Thyroid gland (tissue), 4 donors: ENCODE measurements at regions not wholly inside any gene's neighbourhood (a gene's known extent, or its start where the extent isn't known, plus 50 kb on each side); places are given as distances from the start of the nearest gene placed in this dataset.

Experiments used
- DNase-seq, 2 donors: peaks; one replicate each; pipeline ENCODE4 v3.0.0-alpha.2; 2019
- H3K27ac ChIP-seq, 3 donors: fragments of 200-600 bp; sonication (generic); 1 replicate in 2 of 3; 2 replicates in 1 of 3; pipeline ENCODE4 v1.5.1; 2016 to 2019; ENCODE audit warnings: mild to moderate bottlenecking in 1 of 3, moderate library complexity in 1 of 3
- H3K27me3 ChIP-seq: fragments of 200-600 bp; sonication (generic); one replicate; pipeline ENCODE4 v1.5.1; 2019
- H3K36me3 ChIP-seq, 2 donors: fragments of 200-600 bp; sonication (generic); one replicate each; pipeline ENCODE4 v1.5.1; 2016 to 2019
- H3K4me1 ChIP-seq, 2 donors: fragments of 200-600 bp; sonication (generic); one replicate each; pipeline ENCODE4 v1.5.1; 2017 to 2019
- H3K4me3 ChIP-seq, 3 donors: fragments of 200-600 bp; sonication (generic); replicated peaks in 1 of 3; 1 replicate in 2 of 3; 2 replicates in 1 of 3; pipeline ENCODE4 v1.5.1; 2016; ENCODE audit warnings: mild to moderate bottlenecking in 1 of 3
- H3K9me3 ChIP-seq: fragments of 200-600 bp; sonication (generic); one replicate; pipeline ENCODE4 v1.5.1; 2017
- CTCF ChIP-seq, 6 experiments: fragments of 200-600 bp in 3 of 6; fragments of 450-650 bp in 3 of 6; sonication (generic) in 3 of 6; IDR thresholded peaks; one replicate each; pipeline ENCODE4 v1.5.1; 2016 to 2019; ENCODE audit warnings: antibody characterized with exemption in 6 of 6, mild to moderate bottlenecking in 2 of 6, inconsistent platforms in 1 of 6, moderate library complexity in 1 of 6
- POLR2A ChIP-seq, 2 donors: fragments of 450-650 bp; IDR thresholded peaks; one replicate each; pipeline ENCODE4 v1.6.1; 2017; ENCODE audit warnings: antibody characterized with exemption in 2 of 2, mild to moderate bottlenecking in 2 of 2, moderate library complexity in 1 of 2
- WGBS, 2 donors: methylation state at CpG; one replicate each; pipeline ENCODE4 v1.1.5; 2017; 5-methylcytosine and 5-hydroxymethylcytosine counted together
- intact Hi-C: fragments of 100-400 bp; cut with DNase I; formaldehyde crosslinking; loops from one replicate; pipeline ENCODE4 v1.15.1; 2023

DNA sequence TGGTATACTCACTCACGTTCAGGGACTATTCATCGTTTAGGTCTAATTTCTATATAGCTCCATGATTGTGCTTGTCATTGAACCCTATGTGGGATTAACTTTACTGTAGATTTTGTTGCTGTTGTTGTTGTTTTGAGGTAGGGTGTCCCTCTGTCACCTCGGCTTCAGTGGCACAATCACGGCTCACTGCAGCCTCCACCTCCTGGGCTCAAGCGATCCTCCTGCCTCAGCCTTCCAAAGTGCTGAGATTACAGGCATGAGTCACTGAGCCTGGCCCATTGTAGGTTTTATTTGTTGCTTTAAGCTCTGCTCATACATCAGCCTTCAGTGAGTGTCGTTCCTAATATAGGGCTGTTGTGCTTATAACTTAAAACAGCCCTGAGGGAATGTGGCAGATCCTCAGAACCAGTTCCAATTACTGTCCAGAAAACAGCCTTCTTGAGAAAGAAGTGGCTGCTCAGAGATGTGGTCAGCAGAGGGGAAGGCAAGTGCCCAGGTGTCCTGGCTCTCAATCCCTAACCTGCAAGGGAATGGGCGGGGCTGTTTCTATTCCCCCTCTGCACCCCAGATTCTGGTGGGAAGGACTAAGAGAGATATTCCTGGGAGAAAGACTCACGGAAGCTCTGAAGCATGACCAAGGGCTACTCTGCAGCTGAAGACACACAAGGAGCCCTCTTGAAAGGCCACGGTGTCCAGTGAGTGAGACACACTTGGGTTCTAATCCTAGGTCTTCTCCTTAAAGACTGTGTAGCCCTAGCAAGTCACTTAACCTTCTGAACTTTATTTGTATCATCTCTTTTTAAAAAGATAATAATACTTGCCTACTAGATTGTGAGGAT, 79.6 kb upstream of the LCLAT1 start:
- TF ChIP-seq POLR2A (IDR thresholded peaks at IDR 0.05) (no peak), CTCF (IDR thresholded peaks at IDR 0.05) (no peak)
- intact Hi-C loops, result loop anchor here (10.0 kb wide), 1 partner anchor 77 kb away; the partner anchor contains the start of gene LCLAT1
- peak; percentile 59 to 66 for DNase-seq
- WGBS, 2 donors, result 71 to 74% methylated on average over 9 of the region's 9 CpGs
- H3K27ac ChIP-seq, result peak overlapping the region; percentile 68 to 98 (median 97)
- H3K4me1 ChIP-seq, result peaks cover 57 to 65% of the 10 kb centered on the region in 2 donors
- H3K27me3 ChIP-seq, result no peaks in the 10 kb centered on the region
- H3K36me3 ChIP-seq, result no peaks in the 10 kb centered on the region
- H3K9me3 ChIP-seq, result no peaks in the 10 kb centered on the region
- no peak overlapping the region for H3K4me3 ChIP-seq

GRCh38 chr2:30368258-30368657, 78.8 kb upstream of the LCLAT1 start:
- DNase-seq, result no peak
- TF ChIP-seq CTCF (IDR thresholded peaks at IDR 0.05), result no peak
- TF ChIP-seq POLR2A (IDR thresholded peaks at IDR 0.05), result no peak
- peak overlapping the region; percentile 26 to 98 (median 97) for H3K27ac ChIP-seq
- WGBS, 2 donors, result 92 to 100% methylated on average over 5 of the region's 5 CpGs
- no peaks in the 10 kb centered on the region for H3K27me3 ChIP-seq
- peaks cover 50 to 60% of the 10 kb centered on the region in 2 donors for H3K4me1 ChIP-seq
- no peak overlapping the region for H3K4me3 ChIP-seq
- no peaks in the 10 kb centered on the region for H3K9me3 ChIP-seq
- intact Hi-C loops, result loop anchor here (10.0 kb wide), 1 partner anchor 77 kb away; the partner anchor contains the start of gene LCLAT1
- H3K36me3 ChIP-seq, result no peaks in the 10 kb centered on the region

GRCh38 chr2:30371028-30371689, 75.9 kb upstream of the LCLAT1 start:
- intact Hi-C loops, result no loop called here
- no peaks in the 10 kb centered on the region for H3K36me3 ChIP-seq
- H3K27me3 ChIP-seq, result no peaks in the 10 kb centered on the region
- H3K9me3 ChIP-seq, result no peaks in the 10 kb centered on the region
- no peak overlapping the region for H3K4me3 ChIP-seq
- no peak for DNase-seq
- WGBS, 2 donors, result 89 to 95% methylated on average over 2 of the region's 2 CpGs
- TF ChIP-seq CTCF (IDR thresholded peaks at IDR 0.05), result no peak
- TF ChIP-seq POLR2A (IDR thresholded peaks at IDR 0.05), result no peak
- peaks cover 22 to 31% of the 10 kb centered on the region in 2 donors for H3K4me1 ChIP-seq
- H3K27ac ChIP-seq, result no peak overlapping the region

DNA sequence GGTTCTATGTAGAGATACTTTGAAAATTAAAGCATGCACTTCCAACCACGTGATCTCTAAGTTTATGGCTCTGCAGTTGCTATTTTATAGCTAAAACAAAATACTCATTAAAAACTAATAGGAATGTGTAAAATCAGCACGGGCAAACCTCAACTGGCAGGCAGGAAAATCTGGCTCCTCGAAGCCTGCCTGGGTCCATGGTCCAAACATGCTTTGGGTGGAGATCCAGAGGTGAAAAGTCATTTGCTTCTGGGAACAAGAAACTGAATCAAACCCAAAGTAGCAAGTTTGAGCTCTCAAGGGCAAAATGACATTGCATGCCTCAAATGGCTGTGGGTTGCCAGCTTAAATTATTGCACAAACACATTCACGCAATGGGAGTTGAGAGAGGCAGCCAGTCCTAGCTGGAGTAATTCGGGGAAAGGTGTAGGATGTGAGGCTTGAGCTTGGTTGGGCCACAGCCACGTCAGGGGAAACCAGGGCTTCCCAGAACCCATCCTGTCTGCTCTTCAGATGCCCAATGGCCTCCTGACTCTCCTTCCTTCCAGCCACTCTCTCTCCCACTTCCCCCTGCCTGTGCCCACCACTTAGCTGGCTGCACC, 75.2 kb upstream of the LCLAT1 start:
- DNase-seq, result no peak

More for the DNA sequence above, 75.2 kb upstream of the LCLAT1 start:
- 84 to 86% methylated on average over 6 of the region's 6 CpGs for WGBS, 2 donors
- intact Hi-C loops, result no loop called here
- no peaks in the 10 kb centered on the region for H3K36me3 ChIP-seq
- no peaks in the 10 kb centered on the region for H3K9me3 ChIP-seq
- peaks cover 15 to 24% of the 10 kb centered on the region in 2 donors for H3K4me1 ChIP-seq
- no peak overlapping the region for H3K4me3 ChIP-seq
- TF ChIP-seq CTCF (IDR thresholded peaks at IDR 0.05), result no peak
- TF ChIP-seq POLR2A (IDR thresholded peaks at IDR 0.05), result no peak
- no peaks in the 10 kb centered on the region for H3K27me3 ChIP-seq
- peak overlapping the region in 1 of 3 donors; percentile 18 for H3K27ac ChIP-seq
